Naive thymus-derived CD4-positive, alpha-beta T cell (primary cell): ENCODE measurements at regions not wholly inside any gene's neighbourhood (a gene's known extent, or its start where the extent isn't known, plus 50 kb on each side); places are given as distances from the start of the nearest gene placed in this dataset.
A peak's percentile ranks its signal among the peaks of the same experiment; 100 is the strongest.

Experiments used
- ATAC-seq: fragments of 150-1000 bp; cut with Tn5 transposase; 2 replicates; pipeline ENCODE4 v1.10.0; 2021; ENCODE audit warnings: mild to moderate bottlenecking, moderate library complexity
- CTCF ChIA-PET: fragments of 350-600 bp; sonication (Branson Sonifier 250); formaldehyde crosslinking; loops from one replicate; lab custom pipeline; 2021; ENCODE audit warnings: antibody characterized with exemption; lab: Charles Lee
- POLR2A ChIA-PET: fragments of 350-600 bp; sonication (Branson Sonifier 250); formaldehyde crosslinking; loops from one replicate; lab custom pipeline; 2021; ENCODE audit warnings: antibody characterized with exemption, inconsistent platforms; lab: Charles Lee
- DNase-seq, 9 donors: peaks; one replicate each; pipeline versions ENCODE4 v3.0.0 to v3.0.0-alpha.2; 2020 to 2022; ENCODE audit warnings: mixed read lengths in 1 of 9
- H3K27ac ChIP-seq: one replicate; pipeline ENCODE4 v1.7.0; 2013; ENCODE audit warnings: mild to moderate bottlenecking, low read depth, low read length, moderate library complexity
- H3K27me3 ChIP-seq, 2 donors: one replicate each; pipeline ENCODE4 v1.7.0; 2013; ENCODE audit warnings: low read length in 2 of 2, mild to moderate bottlenecking in 2 of 2, moderate library complexity in 2 of 2; ENCODE audit not compliant: control insufficient read depth in 2 of 2, insufficient read depth in 2 of 2
- H3K36me3 ChIP-seq, 3 experiments: 1 replicate in 2 of 3; 2 replicates in 1 of 3; pipeline ENCODE4 v1.7.0; 2013; ENCODE audit warnings: low read length in 3 of 3, mild to moderate bottlenecking in 3 of 3, moderate library complexity in 1 of 3; ENCODE audit not compliant: insufficient read depth in 3 of 3, control insufficient read depth in 2 of 3
- H3K4me1 ChIP-seq, 2 donors: one replicate each; pipeline ENCODE4 v1.7.0; 2013; ENCODE audit warnings: low read length in 2 of 2, mild to moderate bottlenecking in 2 of 2, moderate library complexity in 1 of 2; ENCODE audit not compliant: control insufficient read depth in 2 of 2, insufficient read depth in 2 of 2
- H3K4me3 ChIP-seq: 2 replicates; pipeline ENCODE4 v1.7.0; 2013; ENCODE audit warnings: mild to moderate bottlenecking, low read length
- H3K9me3 ChIP-seq, 3 experiments: 1 replicate in 2 of 3; 2 replicates in 1 of 3; pipeline ENCODE4 v1.7.0; 2013; ENCODE audit warnings: low read length in 3 of 3; ENCODE audit not compliant: control insufficient read depth in 2 of 3
- H3K27ac Mint-ChIP-seq, 9 donors: one replicate each; pipeline ENCODE4 v1.8.0; 2020 to 2022; ENCODE audit warnings: mixed read lengths in 9 of 9, mild to moderate bottlenecking in 8 of 9, moderate library complexity in 5 of 9, inconsistent platforms in 2 of 9
- H3K27me3 Mint-ChIP-seq, 5 donors: one replicate each; pipeline ENCODE4 v1.8.0; 2021 to 2022; ENCODE audit warnings: mixed read lengths in 5 of 5, mild to moderate bottlenecking in 1 of 5
- H3K36me3 Mint-ChIP-seq, 5 donors: one replicate each; pipeline ENCODE4 v1.8.0; 2020 to 2022; ENCODE audit warnings: mixed read lengths in 5 of 5, mild to moderate bottlenecking in 3 of 5, inconsistent platforms in 1 of 5
- H3K4me1 Mint-ChIP-seq, 7 donors: one replicate each; pipeline ENCODE4 v1.8.0; 2020 to 2022; ENCODE audit warnings: mixed read lengths in 7 of 7, mild to moderate bottlenecking in 3 of 7, inconsistent platforms in 1 of 7
- H3K4me3 Mint-ChIP-seq, 10 donors: one replicate each; pipeline ENCODE4 v1.8.0; 2020 to 2022; ENCODE audit warnings: mild to moderate bottlenecking in 10 of 10, mixed read lengths in 10 of 10, moderate library complexity in 6 of 10, inconsistent platforms in 2 of 10
- H3K9me3 Mint-ChIP-seq, 11 donors: one replicate each; pipeline ENCODE4 v1.8.0; 2020 to 2022; ENCODE audit warnings: mixed read lengths in 11 of 11, mild to moderate bottlenecking in 4 of 11, inconsistent platforms in 1 of 11, moderate library complexity in 1 of 11
- intact Hi-C, 2 donors: fragments of 100-400 bp; cut with micrococcal nuclease; formaldehyde crosslinking; loops; one replicate each; pipeline ENCODE4 v1.15.1; 2023

GRCh38 chrY:21253455-21254248 is 257.5 kb upstream of the RBMY1B start:
- Mint-ChIP-seq H3K4me3 (peak overlapping the region in 5 of 10 donors; percentile 78 to 92 (median 85)), H3K36me3 (peaks cover 0 to 16% (median 0%) of the 10 kb centered on the region in 5 donors), H3K27me3 (no peaks in the 10 kb centered on the region), H3K9me3 (no peaks in the 10 kb centered on the region), H3K27ac (peak overlapping the region in 5 of 9 donors; percentile 80 to 99 (median 87)), H3K4me1 (peaks cover 0 to 52% (median 20%) of the 10 kb centered on the region in 7 donors)
- H3K4me3 ChIP-seq, result no peak overlapping the region
- no peak for ATAC-seq
- CTCF ChIA-PET, result interaction anchor here (0.6 to 2.4 kb wide), 2 partner anchors 11 to 507 kb away, joined by 3 to 5 read pairs; no protein-coding TSS in a partner anchor
- no peaks in the 10 kb centered on the region for H3K9me3 ChIP-seq
- peaks cover 15 to 32% of the 10 kb centered on the region in 2 donors for H3K4me1 ChIP-seq
- H3K36me3 ChIP-seq, result no peaks in the 10 kb centered on the region
- POLR2A ChIA-PET, result interaction anchor here (1.0 to 6.1 kb wide), 7 partner anchors 8 to 116 kb away, joined by 3 to 61 read pairs (median 13); no protein-coding TSS in a partner anchor
- H3K27ac ChIP-seq, result peak overlapping the region; percentile 41
- intact Hi-C loops, result loop anchor here (1.0 to 10.0 kb wide), 3 partner anchors 13 to 469 kb away; no protein-coding TSS in a partner anchor
- DNase-seq, result no peak
- no peaks in the 10 kb centered on the region for H3K27me3 ChIP-seq

GRCh38 chrY:21254476-21254875 is 256.7 kb upstream of the RBMY1B start:
- H3K4me1 Mint-ChIP-seq, result peaks cover 0 to 45% (median 19%) of the 10 kb centered on the region in 7 donors

GRCh38 chrY:21256820-21257219 is 254.3 kb upstream of the RBMY1B start:
- CTCF ChIA-PET, result interaction anchor here (0.7 kb wide), 1 partner anchor 8 kb away, joined by 3 read pairs; no protein-coding TSS in a partner anchor
- Histone ChIP-seq H3K4me1 (peaks cover 3 to 14% of the 10 kb centered on the region in 2 donors), H3K9me3 (no peaks in the 10 kb centered on the region), H3K4me3 (peak overlapping the region; percentile 44), H3K36me3 (no peaks in the 10 kb centered on the region), H3K27me3 (no peaks in the 10 kb centered on the region), H3K27ac (peak overlapping the region; percentile 45)
- Mint-ChIP-seq H3K27me3 (no peaks in the 10 kb centered on the region), H3K36me3 (peaks cover 0 to 16% (median 0%) of the 10 kb centered on the region in 5 donors), H3K4me1 (peaks cover 0 to 42% (median 13%) of the 10 kb centered on the region in 7 donors), H3K4me3 (peak overlapping the region in 5 of 10 donors; percentile 80 to 92 (median 88)), H3K27ac (peak overlapping the region in 5 of 9 donors; percentile 81 to 99 (median 87)), H3K9me3 (no peaks in the 10 kb centered on the region)
- ATAC-seq (peak; percentile 60), DNase-seq (no peak)
- intact Hi-C loops, result loop anchor here (1.0 to 10.0 kb wide), 4 partner anchors 8 to 1690 kb away; no protein-coding TSS in a partner anchor
- POLR2A ChIA-PET, result interaction anchor here (0.6 to 6.1 kb wide), 10 partner anchors 11 to 681 kb away, joined by 3 to 61 read pairs (median 15); partner anchors contain the start of gene EIF1AY

More at GRCh38 chrY:21254476-21254875, 256.7 kb upstream of the RBMY1B start:
- no peaks in the 10 kb centered on the region for H3K9me3 ChIP-seq
- H3K27me3 ChIP-seq, result no peaks in the 10 kb centered on the region
- ChIA-PET CTCF (interaction anchor here (2.4 kb wide), 1 partner anchor 12 kb away, joined by 5 read pairs; no protein-coding TSS in a partner anchor), POLR2A (interaction anchor here (1.4 to 6.1 kb wide), 7 partner anchors 9 to 679 kb away, joined by 4 to 61 read pairs (median 13); partner anchors contain the start of gene EIF1AY)
- H3K9me3 Mint-ChIP-seq, result no peaks in the 10 kb centered on the region
- intact Hi-C loops, result loop anchor here (1.0 to 10.0 kb wide), 3 partner anchors 14 to 470 kb away; no protein-coding TSS in a partner anchor
- H3K27ac ChIP-seq, result peak overlapping the region; percentile 45
- DNase-seq, result peak in 1 of 9 donors; percentile 15
- peak overlapping the region in 5 of 9 donors; percentile 85 to 99 (median 96) for H3K27ac Mint-ChIP-seq
- H3K36me3 ChIP-seq, result no peaks in the 10 kb centered on the region
- no peaks in the 10 kb centered on the region for H3K27me3 Mint-ChIP-seq
- no peak for ATAC-seq
- peak overlapping the region in 5 of 10 donors; percentile 85 to 92 (median 89) for H3K4me3 Mint-ChIP-seq
- H3K4me1 ChIP-seq, result peaks cover 11 to 27% of the 10 kb centered on the region in 2 donors
- H3K4me3 ChIP-seq, result no peak overlapping the region
- peaks cover 0 to 16% (median 0%) of the 10 kb centered on the region in 5 donors for H3K36me3 Mint-ChIP-seq

- Histone ChIP-seq H3K4me3 (no peak overlapping the region), H3K27ac (no peak overlapping the region), H3K36me3 (no peaks in the 10 kb centered on the region), H3K4me1 (peaks cover 0 to 7% of the 10 kb centered on the region in 2 donors), H3K9me3 (no peaks in the 10 kb centered on the region), H3K27me3 (no peaks in the 10 kb centered on the region)
- H3K36me3 Mint-ChIP-seq, result peaks cover 0 to 8% (median 0%) of the 10 kb centered on the region in 5 donors
- POLR2A ChIA-PET, result interaction anchor here (0.5 to 5.4 kb wide), 11 partner anchors 10 to 684 kb away, joined by 3 to 46 read pairs (median 5); partner anchors contain the start of gene EIF1AY
- H3K27ac Mint-ChIP-seq, result peak overlapping the region in 5 of 9 donors; percentile 59 to 89 (median 86)
- H3K9me3 Mint-ChIP-seq, result no peaks in the 10 kb centered on the region
- H3K27me3 Mint-ChIP-seq, result no peaks in the 10 kb centered on the region
- CTCF ChIA-PET, result interaction anchor here (0.7 to 1.1 kb wide), 5 partner anchors 11 to 699 kb away, joined by 3 read pairs; no protein-coding TSS in a partner anchor
- H3K4me1 Mint-ChIP-seq, result peaks cover 0 to 28% (median 6%) of the 10 kb centered on the region in 7 donors
- intact Hi-C loops, result loop anchor here (1.0 to 10.0 kb wide), 12 partner anchors 78 to 1692 kb away; partner anchors contain the start of gene EIF1AY (in 2 of the 2)
- peak overlapping the region in 1 of 10 donors; percentile 23 for H3K4me3 Mint-ChIP-seq
- no peak for ATAC-seq
- no peak for DNase-seq
Observed at GRCh38 chrY:21259707-21260106, 251.4 kb upstream of the RBMY1B start.

- Mint-ChIP-seq H3K4me3 (peak overlapping the region in 3 of 10 donors; percentile 5 to 59 (median 23)), H3K27me3 (no peaks in the 10 kb centered on the region), H3K27ac (peak overlapping the region in 5 of 9 donors; percentile 59 to 89 (median 86)), H3K36me3 (peaks cover 0 to 5% (median 0%) of the 10 kb centered on the region in 5 donors), H3K9me3 (no peaks in the 10 kb centered on the region), H3K4me1 (peaks cover 0 to 28% (median 6%) of the 10 kb centered on the region in 7 donors)
- intact Hi-C loops, result loop anchor here (1.0 to 10.0 kb wide), 10 partner anchors 79 to 702 kb away; partner anchors contain the start of gene EIF1AY (in 2 of the 2)
- ATAC-seq (peak; percentile 78), DNase-seq (peak in 2 of 9 donors; percentile 11 to 27)
- Histone ChIP-seq H3K36me3 (no peaks in the 10 kb centered on the region), H3K27ac (peak overlapping the region; percentile 2), H3K27me3 (no peaks in the 10 kb centered on the region), H3K9me3 (no peaks in the 10 kb centered on the region), H3K4me1 (peaks cover 0 to 7% of the 10 kb centered on the region in 2 donors), H3K4me3 (no peak overlapping the region)
- POLR2A ChIA-PET, result interaction anchor here (0.6 to 5.4 kb wide), 7 partner anchors 18 to 685 kb away, joined by 3 to 46 read pairs (median 5); partner anchors contain the start of gene EIF1AY
- CTCF ChIA-PET, result interaction anchor here (0.7 to 1.1 kb wide), 5 partner anchors 12 to 700 kb away, joined by 3 to 5 read pairs (median 3); no protein-coding TSS in a partner anchor
Observed at GRCh38 chrY:21260325-21260724, 250.8 kb upstream of the RBMY1B start.
